ENCODE measurements at regions not wholly inside any gene's neighbourhood (a gene's known extent, or its start where the extent isn't known, plus 50 kb on each side); places are given as distances from the start of the nearest gene placed in this dataset.

DNA sequence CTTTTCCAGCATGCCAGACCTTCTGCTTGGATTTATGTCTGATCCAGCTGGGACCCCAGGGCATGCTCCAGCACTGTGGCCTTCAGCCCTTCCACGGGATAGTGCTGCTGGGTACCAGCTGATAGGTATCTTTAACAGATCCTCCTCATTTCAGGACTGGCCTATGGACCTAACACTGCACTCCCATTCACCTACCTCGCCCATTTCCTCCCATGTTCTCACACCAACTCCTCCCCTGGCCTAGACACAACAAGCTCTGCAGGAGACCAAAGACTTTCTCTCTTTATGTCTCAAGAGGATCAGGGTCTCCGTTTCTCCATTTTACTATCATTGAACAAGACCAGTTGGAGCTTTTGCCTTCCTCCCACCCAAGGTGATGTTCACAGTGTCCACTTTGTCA is 140.0 kb upstream of the TMCC3 start:
- TF ChIP-seq, protein P1, sequence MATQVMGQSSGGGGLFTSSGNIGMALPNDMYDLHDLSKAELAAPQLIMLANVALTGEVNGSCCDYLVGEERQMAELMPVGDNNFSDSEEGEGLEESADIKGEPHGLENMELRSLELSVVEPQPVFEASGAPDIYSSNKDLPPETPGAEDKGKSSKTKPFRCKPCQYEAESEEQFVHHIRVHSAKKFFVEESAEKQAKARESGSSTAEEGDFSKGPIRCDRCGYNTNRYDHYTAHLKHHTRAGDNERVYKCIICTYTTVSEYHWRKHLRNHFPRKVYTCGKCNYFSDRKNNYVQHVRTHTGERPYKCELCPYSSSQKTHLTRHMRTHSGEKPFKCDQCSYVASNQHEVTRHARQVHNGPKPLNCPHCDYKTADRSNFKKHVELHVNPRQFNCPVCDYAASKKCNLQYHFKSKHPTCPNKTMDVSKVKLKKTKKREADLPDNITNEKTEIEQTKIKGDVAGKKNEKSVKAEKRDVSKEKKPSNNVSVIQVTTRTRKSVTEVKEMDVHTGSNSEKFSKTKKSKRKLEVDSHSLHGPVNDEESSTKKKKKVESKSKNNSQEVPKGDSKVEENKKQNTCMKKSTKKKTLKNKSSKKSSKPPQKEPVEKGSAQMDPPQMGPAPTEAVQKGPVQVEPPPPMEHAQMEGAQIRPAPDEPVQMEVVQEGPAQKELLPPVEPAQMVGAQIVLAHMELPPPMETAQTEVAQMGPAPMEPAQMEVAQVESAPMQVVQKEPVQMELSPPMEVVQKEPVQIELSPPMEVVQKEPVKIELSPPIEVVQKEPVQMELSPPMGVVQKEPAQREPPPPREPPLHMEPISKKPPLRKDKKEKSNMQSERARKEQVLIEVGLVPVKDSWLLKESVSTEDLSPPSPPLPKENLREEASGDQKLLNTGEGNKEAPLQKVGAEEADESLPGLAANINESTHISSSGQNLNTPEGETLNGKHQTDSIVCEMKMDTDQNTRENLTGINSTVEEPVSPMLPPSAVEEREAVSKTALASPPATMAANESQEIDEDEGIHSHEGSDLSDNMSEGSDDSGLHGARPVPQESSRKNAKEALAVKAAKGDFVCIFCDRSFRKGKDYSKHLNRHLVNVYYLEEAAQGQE (IDR thresholded peaks at IDR 0.05; ENCODE audit: low read depth) = no peak
- no peak for TF ChIP-seq FOXM1 (IDR thresholded peaks at IDR 0.05; ENCODE audit: borderline replicate concordance, low read depth)
- no peak for TF ChIP-seq CREB1 (IDR thresholded peaks at IDR 0.05; ENCODE audit: low read depth)
- TF ChIP-seq RAD21 (IDR thresholded peaks at IDR 0.05; ENCODE audit: low read depth) = no peak

Measured in Ishikawa (cell line).